ENCODE measurements at regions not wholly inside any gene's neighbourhood (a gene's known extent, or its start where the extent isn't known, plus 50 kb on each side); places are given as distances from the start of the nearest gene placed in this dataset.

DNA sequence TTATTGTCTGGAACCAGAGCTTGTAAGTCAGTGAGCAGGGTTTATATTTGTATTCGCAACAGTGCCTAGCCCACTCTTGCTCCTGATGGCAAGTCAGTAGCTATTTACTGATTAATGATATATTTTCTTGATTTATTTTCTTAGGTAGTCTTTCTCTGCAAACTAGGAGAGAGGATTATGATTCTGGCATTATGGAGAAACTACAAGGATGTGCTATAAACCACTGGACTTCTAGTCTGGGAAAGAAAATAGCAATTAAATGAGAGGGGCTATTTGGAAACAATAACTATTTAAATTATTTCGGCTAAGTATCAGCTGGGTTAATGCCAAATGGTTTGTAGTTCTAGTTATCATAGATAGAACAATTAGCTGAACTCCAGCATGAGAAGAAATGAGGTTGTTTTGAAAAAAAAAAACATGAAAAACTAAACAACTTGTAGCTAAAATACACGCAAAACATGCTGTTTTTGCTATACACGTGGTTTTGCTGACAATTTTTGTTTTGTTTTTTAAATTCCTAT lies 304.9 kb upstream of the TCF21 start:
- POLR2A ChIA-PET (ENCODE audit: unreplicated experiment), result no interaction called here
- no peak overlapping the region for H3K14ac ChIP-seq (replicated peaks; ENCODE audit: low read depth, low read length)
- H3K4me2 ChIP-seq (ENCODE audit: low read depth, low read length), result no peak overlapping the region
- no peak overlapping the region for H3K18ac ChIP-seq (ENCODE audit: low read depth, low read length)
- CTCF ChIA-PET, result interaction anchor here (0.9 to 1.8 kb wide), 2 partner anchors 333 to 339 kb away, joined by 3 to 4 read pairs; no protein-coding TSS in a partner anchor
- no peak overlapping the region for H2BK15ac ChIP-seq (ENCODE audit: low read depth, low read length)
- H4K5ac ChIP-seq (ENCODE audit: low read depth, low read length), result no peak overlapping the region
- H3K27ac ChIP-seq (ENCODE audit: insufficient read depth, low read length), result no peak overlapping the region
- H3K9me3 ChIP-seq (ENCODE audit: control insufficient read depth, insufficient read depth, low read length), result no peaks in the 10 kb centered on the region
- no peak overlapping the region for H2BK5ac ChIP-seq (ENCODE audit: low read depth, low read length, poor library complexity, severe bottlenecking)
- peaks cover 2% of the 10 kb centered on the region for H3K9me1 ChIP-seq (ENCODE audit: insufficient read depth, low read length)
- ATAC-seq (ENCODE audit: low read depth) (no peak), DNase-seq (no peak)
- H3K79me1 ChIP-seq (ENCODE audit: low read depth in 1 of 2, low read length in 2 of 2), result no peaks in the 10 kb centered on the region; a peak in 1 of 4 replicates
- WGBS, 2 experiments (ENCODE audit: extremely low coverage in 2 of 2, insufficient read length in 1 of 2), result no CpG with 5 or more reads among the region's 4 CpGs
- H2BK20ac ChIP-seq (ENCODE audit: low read depth, low read length), result no peak overlapping the region
- in situ Hi-C loops (cut with MboI; ENCODE audit: low sequenced_read_pairs), result no loop called here
- H3K27me3 ChIP-seq (ENCODE audit: control insufficient read depth, insufficient read depth, low read length), result no peaks in the 10 kb centered on the region
- H2BK120ac ChIP-seq (ENCODE audit: low read depth, low read length), result no peak overlapping the region
- H2AK9ac ChIP-seq (replicated peaks; ENCODE audit: low read depth, low read length, poor library complexity), result no peak overlapping the region
- no peak overlapping the region for H3K4ac ChIP-seq (ENCODE audit: low read depth, low read length)
- no peak overlapping the region for H3K23ac ChIP-seq (ENCODE audit: low read depth, low read length)
- TF ChIP-seq MAFK (IDR thresholded peaks at IDR 0.05; ENCODE audit: low read depth, low read length), result no peak
- TF ChIP-seq RCOR1 (IDR thresholded peaks at IDR 0.05; ENCODE audit: insufficient replicate concordance, low read length), result no peak
- no peak for TF ChIP-seq CEBPB (IDR thresholded peaks at IDR 0.05; ENCODE audit: low read depth, low read length)
- no peak for TF ChIP-seq POLR2A (IDR thresholded peaks at IDR 0.05; ENCODE audit: low read depth, low read length)
- TF ChIP-seq MAZ (IDR thresholded peaks at IDR 0.05; ENCODE audit: borderline replicate concordance, low read depth, low read length), result no peak
- TF ChIP-seq, protein P1, sequence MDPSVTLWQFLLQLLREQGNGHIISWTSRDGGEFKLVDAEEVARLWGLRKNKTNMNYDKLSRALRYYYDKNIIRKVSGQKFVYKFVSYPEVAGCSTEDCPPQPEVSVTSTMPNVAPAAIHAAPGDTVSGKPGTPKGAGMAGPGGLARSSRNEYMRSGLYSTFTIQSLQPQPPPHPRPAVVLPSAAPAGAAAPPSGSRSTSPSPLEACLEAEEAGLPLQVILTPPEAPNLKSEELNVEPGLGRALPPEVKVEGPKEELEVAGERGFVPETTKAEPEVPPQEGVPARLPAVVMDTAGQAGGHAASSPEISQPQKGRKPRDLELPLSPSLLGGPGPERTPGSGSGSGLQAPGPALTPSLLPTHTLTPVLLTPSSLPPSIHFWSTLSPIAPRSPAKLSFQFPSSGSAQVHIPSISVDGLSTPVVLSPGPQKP (IDR thresholded peaks at IDR 0.05; ENCODE audit: borderline replicate concordance, low read depth, low read length), result no peak
- TF ChIP-seq, protein P2, sequence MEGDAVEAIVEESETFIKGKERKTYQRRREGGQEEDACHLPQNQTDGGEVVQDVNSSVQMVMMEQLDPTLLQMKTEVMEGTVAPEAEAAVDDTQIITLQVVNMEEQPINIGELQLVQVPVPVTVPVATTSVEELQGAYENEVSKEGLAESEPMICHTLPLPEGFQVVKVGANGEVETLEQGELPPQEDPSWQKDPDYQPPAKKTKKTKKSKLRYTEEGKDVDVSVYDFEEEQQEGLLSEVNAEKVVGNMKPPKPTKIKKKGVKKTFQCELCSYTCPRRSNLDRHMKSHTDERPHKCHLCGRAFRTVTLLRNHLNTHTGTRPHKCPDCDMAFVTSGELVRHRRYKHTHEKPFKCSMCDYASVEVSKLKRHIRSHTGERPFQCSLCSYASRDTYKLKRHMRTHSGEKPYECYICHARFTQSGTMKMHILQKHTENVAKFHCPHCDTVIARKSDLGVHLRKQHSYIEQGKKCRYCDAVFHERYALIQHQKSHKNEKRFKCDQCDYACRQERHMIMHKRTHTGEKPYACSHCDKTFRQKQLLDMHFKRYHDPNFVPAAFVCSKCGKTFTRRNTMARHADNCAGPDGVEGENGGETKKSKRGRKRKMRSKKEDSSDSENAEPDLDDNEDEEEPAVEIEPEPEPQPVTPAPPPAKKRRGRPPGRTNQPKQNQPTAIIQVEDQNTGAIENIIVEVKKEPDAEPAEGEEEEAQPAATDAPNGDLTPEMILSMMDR (conservative IDR thresholded peaks at IDR 0.05; ENCODE audit: low read depth, low read length), result no peak
- no peak for TF ChIP-seq RFX5 (IDR thresholded peaks at IDR 0.05; ENCODE audit: low read depth, low read length)
- H4K91ac ChIP-seq (ENCODE audit: insufficient read depth, low read depth, low read length), result no peak overlapping the region
- peaks cover 7% of the 10 kb centered on the region for H3K4me1 ChIP-seq (ENCODE audit: control insufficient read depth, insufficient read depth, low read length)
- H2AK5ac ChIP-seq (ENCODE audit: low read depth, low read length), result no peak overlapping the region
- no peak overlapping the region for H3K4me3 ChIP-seq (ENCODE audit: insufficient read depth, low read depth, low read length)
- intact Hi-C loops (cut with micrococcal nuclease), result no loop called here
- no peaks in the 10 kb centered on the region for H3K36me3 ChIP-seq (ENCODE audit: control insufficient read depth, insufficient read depth, low read length)
- no peak overlapping the region for H3K56ac ChIP-seq (ENCODE audit: extremely low read depth, insufficient read depth, low read length)
- no peak overlapping the region for H4K8ac ChIP-seq (ENCODE audit: low read depth in 2 of 2, low read length in 2 of 2)
- dilution Hi-C loops (cut with HindIII; ENCODE audit: low sequenced_read_pairs, unreplicated experiment), result loop anchor here (25.0 kb wide), 1 partner anchor 303 kb away; the partner anchor contains the start of gene TCF21
- no TSS peak for BruUV-seq (replicated peaks)
- no peak overlapping the region for H3K9ac ChIP-seq (ENCODE audit: low read depth, low read length)
- H4K20me1 ChIP-seq (ENCODE audit: insufficient read depth, low read length), result no peaks in the 10 kb centered on the region
- H2AFZ ChIP-seq (replicated peaks; ENCODE audit: low read length, poor library complexity), result no peak overlapping the region

Data from IMR-90 (cell line).